BJ (cell line): ENCODE measurements at regions not wholly inside any gene's neighbourhood (a gene's known extent, or its start where the extent isn't known, plus 50 kb on each side); places are given as distances from the start of the nearest gene placed in this dataset.

Experiments used
- CTCF ChIA-PET: fragments of 350-600 bp; formaldehyde crosslinking; extraction: SDS; loops from one replicate; lab custom pipeline; 2021; ENCODE audit warnings: antibody characterized with exemption, inconsistent platforms; lab: Yijun Ruan, JAX
- POLR2A ChIA-PET: fragments of 300-600 bp; sonication (Branson Sonifier 250); formaldehyde crosslinking; extraction: SDS; loops from one replicate; lab custom pipeline; 2021; ENCODE audit warnings: antibody characterized with exemption; lab: Charles Lee
- DNase-seq: peaks from one replicate; pipeline ENCODE4 v3.0.0-alpha.2; 2011; ENCODE audit warnings: low read depth
- H3K27me3 ChIP-seq: 2 replicates; pipeline ENCODE4 v1.6.0; 2011; ENCODE audit warnings: low read length; ENCODE audit not compliant: control insufficient read depth, insufficient read depth
- H3K36me3 ChIP-seq: 2 replicates; pipeline ENCODE4 v1.5.1; 2011; ENCODE audit warnings: low read length; ENCODE audit not compliant: control insufficient read depth, insufficient read depth
- H3K4me3 ChIP-seq: 2 replicates; pipeline ENCODE4 v1.5.1; 2011; ENCODE audit warnings: low read depth, mild to moderate bottlenecking, control low read depth, low read length
- TF ChIP-seq, protein P1 (sequence below): IDR thresholded peaks from 2 replicates; pipeline ENCODE4 v1.5.1; 2011; ENCODE audit warnings: low read depth, mild to moderate bottlenecking, control low read depth, inconsistent platforms, low read length, moderate library complexity; ENCODE audit not compliant: insufficient read depth

DNA sequence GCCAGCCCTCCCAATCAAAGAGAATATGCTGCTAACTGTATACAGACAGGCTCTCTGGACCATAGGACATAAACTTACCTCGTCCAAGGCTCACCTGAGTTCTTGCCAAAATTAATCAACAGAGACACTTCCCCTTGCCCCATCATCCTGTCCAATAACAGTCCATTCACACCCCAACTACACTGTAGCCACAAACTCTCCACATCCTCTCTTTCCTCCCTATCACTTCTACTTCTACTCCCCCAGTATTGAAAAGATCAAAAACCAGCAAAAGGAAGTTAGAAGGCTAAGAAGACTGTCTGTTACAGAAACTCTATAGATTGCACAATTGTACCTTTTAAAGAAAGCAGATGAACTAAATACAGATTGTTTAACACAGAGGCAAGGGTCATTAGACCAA, 133.5 kb upstream of the STT3B start:
- Histone ChIP-seq H3K36me3 (no peaks in the 10 kb centered on the region), H3K27me3 (no peaks in the 10 kb centered on the region), H3K4me3 (no peak overlapping the region)
- TF ChIP-seq, protein P1, sequence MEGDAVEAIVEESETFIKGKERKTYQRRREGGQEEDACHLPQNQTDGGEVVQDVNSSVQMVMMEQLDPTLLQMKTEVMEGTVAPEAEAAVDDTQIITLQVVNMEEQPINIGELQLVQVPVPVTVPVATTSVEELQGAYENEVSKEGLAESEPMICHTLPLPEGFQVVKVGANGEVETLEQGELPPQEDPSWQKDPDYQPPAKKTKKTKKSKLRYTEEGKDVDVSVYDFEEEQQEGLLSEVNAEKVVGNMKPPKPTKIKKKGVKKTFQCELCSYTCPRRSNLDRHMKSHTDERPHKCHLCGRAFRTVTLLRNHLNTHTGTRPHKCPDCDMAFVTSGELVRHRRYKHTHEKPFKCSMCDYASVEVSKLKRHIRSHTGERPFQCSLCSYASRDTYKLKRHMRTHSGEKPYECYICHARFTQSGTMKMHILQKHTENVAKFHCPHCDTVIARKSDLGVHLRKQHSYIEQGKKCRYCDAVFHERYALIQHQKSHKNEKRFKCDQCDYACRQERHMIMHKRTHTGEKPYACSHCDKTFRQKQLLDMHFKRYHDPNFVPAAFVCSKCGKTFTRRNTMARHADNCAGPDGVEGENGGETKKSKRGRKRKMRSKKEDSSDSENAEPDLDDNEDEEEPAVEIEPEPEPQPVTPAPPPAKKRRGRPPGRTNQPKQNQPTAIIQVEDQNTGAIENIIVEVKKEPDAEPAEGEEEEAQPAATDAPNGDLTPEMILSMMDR = no peak
- CTCF ChIA-PET = interaction anchor here (0.8 kb wide), 1 partner anchor 186 kb away, joined by 3 read pairs; no protein-coding TSS in a partner anchor
- POLR2A ChIA-PET = no interaction called here
- no peak for DNase-seq

DNA sequence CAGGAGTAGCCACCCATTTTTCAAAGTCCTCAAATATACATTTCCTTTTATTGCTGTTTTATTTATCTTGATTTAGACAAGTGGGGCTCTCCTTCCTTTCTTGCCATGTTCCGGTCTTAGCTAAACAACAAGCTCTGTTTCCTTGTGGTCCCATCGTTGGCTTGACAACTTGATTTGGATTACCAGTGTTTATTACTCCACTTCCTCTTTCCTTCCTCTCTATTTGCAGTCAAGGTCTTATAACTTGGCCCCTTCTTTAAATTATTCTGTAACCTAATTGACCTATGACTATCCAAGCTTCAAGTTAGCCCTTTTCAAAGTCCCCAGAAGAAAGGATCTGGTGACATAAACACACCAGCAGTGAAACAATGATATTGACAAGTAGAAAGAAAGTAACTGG, 130.6 kb upstream of the STT3B start:
- ChIA-PET CTCF (no interaction called here), POLR2A (no interaction called here)
- Histone ChIP-seq H3K4me3 (no peak overlapping the region), H3K27me3 (no peaks in the 10 kb centered on the region), H3K36me3 (no peaks in the 10 kb centered on the region)
- DNase-seq = no peak
- TF ChIP-seq, protein P1 = no peak

DNA sequence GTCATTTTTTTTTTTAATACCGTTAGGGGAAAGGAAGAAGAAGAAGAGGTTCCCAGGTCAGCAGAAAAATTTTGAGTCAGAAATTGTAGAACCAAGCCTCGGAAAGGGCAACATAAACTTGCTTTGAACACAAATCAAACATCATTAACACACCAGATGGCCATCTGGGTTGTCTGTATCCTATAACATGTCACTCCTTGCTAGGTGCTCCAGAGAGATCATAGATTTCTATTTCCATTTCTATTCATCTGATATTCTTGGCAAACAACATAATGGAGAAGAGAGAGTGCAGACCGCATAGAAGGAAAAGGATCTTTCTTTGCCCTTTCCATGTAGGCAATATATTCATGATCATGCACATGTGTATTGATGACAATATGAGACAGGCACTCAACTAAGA, 129.5 kb upstream of the STT3B start:
- TF ChIP-seq, protein P1 = no peak
- CTCF ChIA-PET = no interaction called here
- Histone ChIP-seq H3K36me3 (no peaks in the 10 kb centered on the region), H3K27me3 (no peaks in the 10 kb centered on the region), H3K4me3 (no peak overlapping the region)
- DNase-seq = no peak
- POLR2A ChIA-PET = no interaction called here

DNA sequence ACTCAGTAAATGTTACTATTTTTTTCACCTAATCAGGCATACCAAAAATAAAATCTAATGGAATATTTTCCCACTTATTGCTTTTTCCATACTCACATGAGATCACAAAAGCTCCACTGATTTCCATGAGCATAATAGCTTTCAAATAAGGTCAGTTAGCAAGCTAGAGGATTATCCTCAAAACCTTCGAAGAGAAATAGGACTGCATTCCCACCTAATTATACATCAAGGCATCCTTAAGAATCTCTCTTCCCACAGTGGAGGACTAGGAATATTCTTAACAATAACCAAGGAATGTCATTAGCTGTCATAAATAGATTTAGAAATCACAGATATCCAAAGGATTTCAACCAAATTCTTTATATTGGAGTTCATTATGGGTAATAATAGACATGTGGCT, 127.9 kb upstream of the STT3B start:
- no peaks in the 10 kb centered on the region for H3K27me3 ChIP-seq
- no peak overlapping the region for H3K4me3 ChIP-seq
- DNase-seq = no peak
- CTCF ChIA-PET = no interaction called here
- H3K36me3 ChIP-seq = no peaks in the 10 kb centered on the region
- POLR2A ChIA-PET = no interaction called here
- TF ChIP-seq, protein P1 = no peak

DNA sequence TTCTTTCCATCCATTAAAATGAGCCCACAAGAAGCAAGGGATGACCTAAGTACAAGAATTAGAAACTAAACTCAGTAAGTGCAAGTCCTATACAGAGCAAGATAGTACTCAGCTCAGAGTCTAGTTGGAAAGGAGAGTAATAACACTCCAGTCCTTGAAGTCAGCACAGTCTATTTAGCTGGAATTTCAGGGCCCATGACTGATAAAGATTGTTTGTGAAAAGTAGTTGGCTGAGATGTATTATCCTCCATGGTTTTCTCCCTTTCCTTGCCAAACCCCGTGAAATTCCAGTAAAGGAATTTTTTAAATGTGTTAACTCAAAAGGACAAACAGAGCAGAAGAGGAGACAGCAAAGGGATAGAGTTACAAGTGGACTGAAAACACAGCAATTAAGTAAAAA, 127.2 kb upstream of the STT3B start:
- CTCF ChIA-PET = no interaction called here
- POLR2A ChIA-PET = no interaction called here
- TF ChIP-seq, protein P1 = no peak
- no peak for DNase-seq
- no peak overlapping the region for H3K4me3 ChIP-seq
- H3K27me3 ChIP-seq = no peaks in the 10 kb centered on the region
- no peaks in the 10 kb centered on the region for H3K36me3 ChIP-seq
